A673 (cell line): ENCODE measurements at regions not wholly inside any gene's neighbourhood (a gene's known extent, or its start where the extent isn't known, plus 50 kb on each side); places are given as distances from the start of the nearest gene placed in this dataset.

Experiments
- BruUV-seq: library from RNA; stranded (reverse); fragments of 400-500 nt; replicated peaks from 2 replicates; lab custom pipeline; 2021; lab: Mats Ljungman, UMichigan
- CTCF ChIA-PET: fragments of 300-600 bp; sonication (Branson Sonifier 250); formaldehyde crosslinking; loops from one replicate; lab custom pipeline; 2022; ENCODE audit warnings: antibody characterized with exemption; lab: Charles Lee
- POLR2A ChIA-PET: fragments of 300-600 bp; sonication (Branson Sonifier 250); formaldehyde crosslinking; loops from one replicate; lab custom pipeline; 2022; ENCODE audit warnings: antibody characterized with exemption; ENCODE audit not compliant: low non-redundant PET; lab: Charles Lee
- DNase-seq: peaks from one replicate; pipeline ENCODE4 v3.0.0-alpha.2; 2015; ENCODE audit warnings: low spot score
- H3K27ac ChIP-seq: fragments of 200-600 bp; sonication (generic); 2 replicates; pipeline ENCODE4 v1.5.1; 2016; ENCODE audit warnings: mixed run types, low read depth, mild to moderate bottlenecking, mixed read lengths, antibody characterized with exemption, low read length; ENCODE audit not compliant: poor library complexity, severe bottlenecking
- H3K27me3 ChIP-seq: fragments of 200-600 bp; sonication (generic); replicated peaks from 2 replicates; pipeline ENCODE4 v1.6.1; 2017; ENCODE audit warnings: mixed run types, low read depth, mild to moderate bottlenecking, mixed read lengths, antibody characterized with exemption, low read length; ENCODE audit not compliant: insufficient read depth, poor library complexity
- H3K36me3 ChIP-seq: fragments of 200-600 bp; sonication (generic); 2 replicates; pipeline ENCODE4 v1.6.1; 2016; ENCODE audit warnings: mixed run types, mild to moderate bottlenecking, mixed read lengths, antibody characterized with exemption, low read length; ENCODE audit not compliant: insufficient read depth, poor library complexity, severe bottlenecking
- H3K4me1 ChIP-seq: fragments of 200-600 bp; sonication (generic); 2 replicates; pipeline ENCODE4 v1.6.1; 2017; ENCODE audit warnings: mixed run types, mild to moderate bottlenecking, mixed read lengths, antibody characterized with exemption, low read length; ENCODE audit not compliant: insufficient read depth, poor library complexity, severe bottlenecking
- H3K4me3 ChIP-seq: fragments of 200-600 bp; sonication (generic); 2 replicates; pipeline ENCODE4 v1.5.1; 2016; ENCODE audit warnings: low read depth, mixed run types, mild to moderate bottlenecking, mixed read lengths, low read length; ENCODE audit not compliant: poor library complexity, severe bottlenecking
- H3K9me3 ChIP-seq: fragments of 200-600 bp; sonication (generic); 2 replicates; pipeline ENCODE4 v1.6.1; 2016; ENCODE audit warnings: mixed run types, low read depth, mild to moderate bottlenecking, mixed read lengths, antibody characterized with exemption, low read length; ENCODE audit not compliant: poor library complexity, severe bottlenecking
- EZH2 ChIP-seq: fragments of 200-600 bp; sonication (generic); IDR thresholded peaks from 2 replicates; pipeline ENCODE4 v1.6.1; 2017; ENCODE audit warnings: borderline replicate concordance, low read depth, mild to moderate bottlenecking, mixed read lengths, antibody characterized with exemption, low read length; ENCODE audit not compliant: poor library complexity, severe bottlenecking
- intact Hi-C: fragments of 100-400 bp; cut with micrococcal nuclease; formaldehyde crosslinking; loops from one replicate; pipeline ENCODE4 v1.10.0; 2022; ENCODE audit not compliant: unreplicated experiment
- TF ChIP-seq, protein P1 (sequence below): fragments of 300-800, 200-600 bp; sonication (generic); conservative IDR thresholded peaks from 2 replicates; pipeline ENCODE4 v1.5.1; 2017; ENCODE audit warnings: low read depth, mild to moderate bottlenecking, antibody characterized with exemption, low read length, moderate library complexity, mixed read lengths

DNA sequence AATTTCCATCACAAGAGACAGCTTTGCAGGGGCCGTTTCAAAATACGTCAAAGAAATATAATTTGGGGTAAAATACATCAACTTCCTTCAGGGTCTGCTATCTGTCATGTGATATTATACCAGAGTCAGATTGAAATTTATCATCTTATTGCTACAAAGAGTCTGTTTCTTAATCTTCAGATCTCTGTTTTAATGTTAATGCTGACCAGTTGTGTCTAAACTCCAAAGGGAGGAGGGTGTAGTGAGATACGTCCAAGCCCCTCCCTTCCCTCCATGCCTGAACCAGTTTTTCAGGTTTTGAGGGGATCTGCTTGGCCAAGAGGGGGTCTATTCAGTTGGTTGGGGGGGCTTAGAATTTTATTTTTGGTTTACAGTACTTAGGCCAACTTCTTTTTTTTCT, 891.6 kb downstream of the GRM8 start:
- Histone ChIP-seq H3K9me3 (no peaks in the 10 kb centered on the region), H3K27ac (no peak overlapping the region), H3K36me3 (no peaks in the 10 kb centered on the region), H3K27me3 (no peaks in the 10 kb centered on the region), H3K4me3 (no peak overlapping the region), H3K4me1 (no peaks in the 10 kb centered on the region)
- intact Hi-C loops: no loop called here
- no TSS peak for BruUV-seq
- ChIA-PET POLR2A (no interaction called here), CTCF (no interaction called here)
- DNase-seq: no peak
- TF ChIP-seq, protein P1, sequence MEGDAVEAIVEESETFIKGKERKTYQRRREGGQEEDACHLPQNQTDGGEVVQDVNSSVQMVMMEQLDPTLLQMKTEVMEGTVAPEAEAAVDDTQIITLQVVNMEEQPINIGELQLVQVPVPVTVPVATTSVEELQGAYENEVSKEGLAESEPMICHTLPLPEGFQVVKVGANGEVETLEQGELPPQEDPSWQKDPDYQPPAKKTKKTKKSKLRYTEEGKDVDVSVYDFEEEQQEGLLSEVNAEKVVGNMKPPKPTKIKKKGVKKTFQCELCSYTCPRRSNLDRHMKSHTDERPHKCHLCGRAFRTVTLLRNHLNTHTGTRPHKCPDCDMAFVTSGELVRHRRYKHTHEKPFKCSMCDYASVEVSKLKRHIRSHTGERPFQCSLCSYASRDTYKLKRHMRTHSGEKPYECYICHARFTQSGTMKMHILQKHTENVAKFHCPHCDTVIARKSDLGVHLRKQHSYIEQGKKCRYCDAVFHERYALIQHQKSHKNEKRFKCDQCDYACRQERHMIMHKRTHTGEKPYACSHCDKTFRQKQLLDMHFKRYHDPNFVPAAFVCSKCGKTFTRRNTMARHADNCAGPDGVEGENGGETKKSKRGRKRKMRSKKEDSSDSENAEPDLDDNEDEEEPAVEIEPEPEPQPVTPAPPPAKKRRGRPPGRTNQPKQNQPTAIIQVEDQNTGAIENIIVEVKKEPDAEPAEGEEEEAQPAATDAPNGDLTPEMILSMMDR: no peak
- no peak for TF ChIP-seq EZH2

DNA sequence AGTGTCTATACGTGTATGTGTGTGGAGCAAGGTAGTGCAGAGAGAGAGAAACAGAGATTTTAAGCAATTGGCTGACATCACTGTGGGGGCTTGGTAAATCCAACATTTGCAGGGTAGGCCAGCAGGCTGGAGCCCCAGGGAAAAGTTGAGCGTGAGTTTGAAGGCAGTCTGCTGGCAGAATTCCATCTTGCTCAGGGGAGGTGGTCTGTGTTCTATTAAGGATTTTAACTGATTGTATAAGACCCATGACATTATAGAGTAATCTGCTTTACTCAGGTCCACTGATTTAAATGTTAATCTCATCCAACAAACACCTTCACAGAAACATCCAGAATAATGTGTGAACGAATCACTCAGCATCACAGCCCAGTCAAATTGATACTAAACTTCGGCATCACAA, 912.9 kb downstream of the GRM8 start:
- Histone ChIP-seq H3K27me3 (no peaks in the 10 kb centered on the region), H3K27ac (no peak overlapping the region), H3K36me3 (no peaks in the 10 kb centered on the region), H3K9me3 (no peaks in the 10 kb centered on the region), H3K4me3 (no peak overlapping the region), H3K4me1 (no peaks in the 10 kb centered on the region)
- BruUV-seq: no TSS peak
- POLR2A ChIA-PET: no interaction called here
- CTCF ChIA-PET: no interaction called here
- no peak for TF ChIP-seq EZH2
- TF ChIP-seq, protein P1: no peak
- intact Hi-C loops: no loop called here
- DNase-seq: no peak

DNA sequence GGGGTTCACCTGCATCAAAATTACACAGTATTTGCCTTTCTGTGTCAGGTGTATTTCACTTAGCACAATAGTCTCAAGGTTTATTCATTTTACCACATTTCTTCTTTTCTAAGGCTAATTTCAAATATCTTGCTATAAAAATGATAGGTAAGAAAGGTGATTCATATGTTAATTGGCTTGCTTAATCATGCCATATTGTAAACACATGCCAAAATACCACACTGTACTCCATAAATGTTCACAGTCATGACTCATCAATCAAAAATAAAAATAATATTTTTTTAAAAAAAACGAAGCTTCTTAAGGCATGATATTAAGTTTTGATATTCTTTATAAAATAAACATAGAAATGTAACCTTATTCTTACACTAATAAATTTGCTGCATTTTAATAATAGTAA, 947.1 kb downstream of the GRM8 start:
- H3K4me3 ChIP-seq: no peak overlapping the region
- no peaks in the 10 kb centered on the region for H3K36me3 ChIP-seq
- ChIA-PET CTCF (no interaction called here), POLR2A (interaction anchor here (0.7 kb wide), 1 partner anchor 739 kb away, joined by 5 read pairs; no protein-coding TSS in a partner anchor)
- no peak overlapping the region for H3K27ac ChIP-seq
- no peaks in the 10 kb centered on the region for H3K9me3 ChIP-seq
- intact Hi-C loops: no loop called here
- no TSS peak for BruUV-seq
- no peaks in the 10 kb centered on the region for H3K27me3 ChIP-seq
- H3K4me1 ChIP-seq: no peaks in the 10 kb centered on the region
- no peak for DNase-seq
- TF ChIP-seq, protein P1: no peak
- TF ChIP-seq EZH2: no peak
